ENCODE measurements at regions not wholly inside any gene's neighbourhood (a gene's known extent, or its start where the extent isn't known, plus 50 kb on each side); places are given as distances from the start of the nearest gene placed in this dataset.

- no peak for DNase-seq (ENCODE audit: low spot score)
Measured at GRCh38 chr11:134626032-134626431, 214.0 kb upstream of the B3GAT1 start.

GRCh38 chr11:134625631-134626030 lies 213.6 kb upstream of the B3GAT1 start:
- DNase-seq (ENCODE audit: low spot score) = no peak

- no peak for DNase-seq (ENCODE audit: low spot score)
Measured at GRCh38 chr11:134625151-134625550, 213.1 kb upstream of the B3GAT1 start.

GRCh38 chr11:134624166-134624920 lies 212.3 kb upstream of the B3GAT1 start:
- DNase-seq (ENCODE audit: low spot score) = no peak

GRCh38 chr11:134623711-134624110 lies 211.7 kb upstream of the B3GAT1 start:
- no peak for DNase-seq (ENCODE audit: low spot score)

GRCh38 chr11:134622458-134622857 lies 210.4 kb upstream of the B3GAT1 start:
- no peak for DNase-seq (ENCODE audit: low spot score)

GRCh38 chr11:134617360-134617759 lies 205.3 kb upstream of the B3GAT1 start:
- no peak for DNase-seq (ENCODE audit: low spot score)

GRCh38 chr11:134616038-134616437 lies 204.0 kb upstream of the B3GAT1 start:
- no peak for DNase-seq (ENCODE audit: low spot score)

GRCh38 chr11:134615041-134615615 lies 203.1 kb upstream of the B3GAT1 start:
- DNase-seq (ENCODE audit: low spot score) = no peak

- no peak for DNase-seq (ENCODE audit: low spot score)
Measured at GRCh38 chr11:134614141-134614540, 202.1 kb upstream of the B3GAT1 start.

GRCh38 chr11:134613646-134614045 lies 201.6 kb upstream of the B3GAT1 start:
- DNase-seq (ENCODE audit: low spot score) = no peak

GRCh38 chr11:134612140-134613030 lies 200.3 kb upstream of the B3GAT1 start:
- no peak for DNase-seq (ENCODE audit: low spot score)

- DNase-seq (ENCODE audit: low spot score) = no peak
Measured at GRCh38 chr11:134611537-134611936, 199.5 kb upstream of the B3GAT1 start.

- no peak for DNase-seq (ENCODE audit: low spot score)
Measured at GRCh38 chr11:134610116-134610910, 198.3 kb upstream of the B3GAT1 start.

GRCh38 chr11:134609361-134610115 lies 197.5 kb upstream of the B3GAT1 start:
- no peak for DNase-seq (ENCODE audit: low spot score)

GRCh38 chr11:134607963-134608750 lies 196.1 kb upstream of the B3GAT1 start:
- DNase-seq (ENCODE audit: low spot score) = no peak

GRCh38 chr11:134606251-134606650 lies 194.2 kb upstream of the B3GAT1 start:
- DNase-seq (ENCODE audit: low spot score) = no peak

GRCh38 chr11:134604886-134605285 lies 192.8 kb upstream of the B3GAT1 start:
- no peak for DNase-seq (ENCODE audit: low spot score)

GRCh38 chr11:134599299-134599771 lies 187.3 kb upstream of the B3GAT1 start:
- no peak for DNase-seq (ENCODE audit: low spot score)

- DNase-seq (ENCODE audit: low spot score) = no peak
Measured at GRCh38 chr11:134598368-134598767, 186.3 kb upstream of the B3GAT1 start.

Data from putamen (tissue), 1 donor.